ENCODE measurements at regions not wholly inside any gene's neighbourhood (a gene's known extent, or its start where the extent isn't known, plus 50 kb on each side); places are given as distances from the start of the nearest gene placed in this dataset.
"Not testable (repeated sequence)": the region's sequence is repeated elsewhere in the genome, so short reads cannot be mapped to it uniquely, and the experiment has no call there.

- in situ Hi-C loops (cut with HindIII; ENCODE audit: low pct_unique_long_range_greater_than_20kb, low sequenced_read_pairs); DNase-seq (ENCODE audit: low read depth, low spot score): not testable (repeated sequence)
These were observed 754.3 kb upstream of the AUTS2 start for GRCh38 chr7:68843985-68844384.

- DNase-seq (ENCODE audit: low read depth, low spot score): no peak
- in situ Hi-C loops (cut with HindIII; ENCODE audit: low pct_unique_long_range_greater_than_20kb, low sequenced_read_pairs): no loop called here
These were observed 751.4 kb upstream of the AUTS2 start for GRCh38 chr7:68846811-68847325.

GRCh38 chr7:68853254-68853653 lies 745.0 kb upstream of the AUTS2 start:
- in situ Hi-C loops (cut with HindIII; ENCODE audit: low pct_unique_long_range_greater_than_20kb, low sequenced_read_pairs): no loop called here
- DNase-seq (ENCODE audit: low read depth, low spot score): no peak

GRCh38 chr7:68857571-68857970 lies 740.7 kb upstream of the AUTS2 start:
- in situ Hi-C loops (cut with HindIII; ENCODE audit: low pct_unique_long_range_greater_than_20kb, low sequenced_read_pairs): no loop called here
- no peak for DNase-seq (ENCODE audit: low read depth, low spot score)

GRCh38 chr7:68858497-68858896 lies 739.8 kb upstream of the AUTS2 start:
- no peak for DNase-seq (ENCODE audit: low read depth, low spot score)
- in situ Hi-C loops (cut with HindIII; ENCODE audit: low pct_unique_long_range_greater_than_20kb, low sequenced_read_pairs): no loop called here

- in situ Hi-C loops (cut with HindIII; ENCODE audit: low pct_unique_long_range_greater_than_20kb, low sequenced_read_pairs): no loop called here
- DNase-seq (ENCODE audit: low read depth, low spot score): no peak
These were observed 737.1 kb upstream of the AUTS2 start for GRCh38 chr7:68861171-68861570.

- no peak for DNase-seq (ENCODE audit: low read depth, low spot score)
These were observed 736.0 kb upstream of the AUTS2 start for GRCh38 chr7:68862261-68862660.

GRCh38 chr7:68862736-68863135 lies 735.5 kb upstream of the AUTS2 start:
- DNase-seq (ENCODE audit: low read depth, low spot score): no peak
- in situ Hi-C loops (cut with HindIII; ENCODE audit: low pct_unique_long_range_greater_than_20kb, low sequenced_read_pairs): no loop called here

More at GRCh38 chr7:68862261-68862660, 736.0 kb upstream of the AUTS2 start:
- in situ Hi-C loops (cut with HindIII; ENCODE audit: low pct_unique_long_range_greater_than_20kb, low sequenced_read_pairs): no loop called here

- in situ Hi-C loops (cut with HindIII; ENCODE audit: low pct_unique_long_range_greater_than_20kb, low sequenced_read_pairs): no loop called here
- no peak for DNase-seq (ENCODE audit: low read depth, low spot score)
These were observed 732.7 kb upstream of the AUTS2 start for GRCh38 chr7:68865351-68866199.

GRCh38 chr7:68866200-68866570 lies 732.1 kb upstream of the AUTS2 start:
- in situ Hi-C loops (cut with HindIII; ENCODE audit: low pct_unique_long_range_greater_than_20kb, low sequenced_read_pairs): no loop called here
- DNase-seq (ENCODE audit: low read depth, low spot score): no peak

GRCh38 chr7:68866721-68867120 lies 731.6 kb upstream of the AUTS2 start:
- in situ Hi-C loops (cut with HindIII; ENCODE audit: low pct_unique_long_range_greater_than_20kb, low sequenced_read_pairs): not testable (repeated sequence)

GRCh38 chr7:68868978-68869377 lies 729.3 kb upstream of the AUTS2 start:
- in situ Hi-C loops (cut with HindIII; ENCODE audit: low pct_unique_long_range_greater_than_20kb, low sequenced_read_pairs): no loop called here
- no peak for DNase-seq (ENCODE audit: low read depth, low spot score)

More at GRCh38 chr7:68866721-68867120, 731.6 kb upstream of the AUTS2 start:
- not testable (repeated sequence) for DNase-seq (ENCODE audit: low read depth, low spot score)

GRCh38 chr7:68873616-68874015 lies 724.7 kb upstream of the AUTS2 start:
- in situ Hi-C loops (cut with HindIII; ENCODE audit: low pct_unique_long_range_greater_than_20kb, low sequenced_read_pairs): no loop called here
- no peak for DNase-seq (ENCODE audit: low read depth, low spot score)

- DNase-seq (ENCODE audit: low read depth, low spot score): no peak
- in situ Hi-C loops (cut with HindIII; ENCODE audit: low pct_unique_long_range_greater_than_20kb, low sequenced_read_pairs): no loop called here
These were observed 722.4 kb upstream of the AUTS2 start for GRCh38 chr7:68875857-68876256.

GRCh38 chr7:68887116-68887515 lies 711.2 kb upstream of the AUTS2 start:
- DNase-seq (ENCODE audit: low read depth, low spot score); in situ Hi-C loops (cut with HindIII; ENCODE audit: low pct_unique_long_range_greater_than_20kb, low sequenced_read_pairs): not testable (repeated sequence)

GRCh38 chr7:68888971-68889385 lies 709.3 kb upstream of the AUTS2 start:
- no peak for DNase-seq (ENCODE audit: low read depth, low spot score)
- in situ Hi-C loops (cut with HindIII; ENCODE audit: low pct_unique_long_range_greater_than_20kb, low sequenced_read_pairs): no loop called here

GRCh38 chr7:68892236-68892635 lies 706.0 kb upstream of the AUTS2 start:
- DNase-seq (ENCODE audit: low read depth, low spot score): no peak
- in situ Hi-C loops (cut with HindIII; ENCODE audit: low pct_unique_long_range_greater_than_20kb, low sequenced_read_pairs): no loop called here

GRCh38 chr7:68893411-68893810 lies 704.9 kb upstream of the AUTS2 start:
- in situ Hi-C loops (cut with HindIII; ENCODE audit: low pct_unique_long_range_greater_than_20kb, low sequenced_read_pairs): no loop called here
- no peak for DNase-seq (ENCODE audit: low read depth, low spot score)

- in situ Hi-C loops (cut with HindIII; ENCODE audit: low pct_unique_long_range_greater_than_20kb, low sequenced_read_pairs); DNase-seq (ENCODE audit: low read depth, low spot score): not testable (repeated sequence)
These were observed 699.1 kb upstream of the AUTS2 start for GRCh38 chr7:68899156-68899555.
